Choroid plexus epithelial cell (primary cell): ENCODE measurements at regions not wholly inside any gene's neighbourhood (a gene's known extent, or its start where the extent isn't known, plus 50 kb on each side); places are given as distances from the start of the nearest gene placed in this dataset.

Experiments used
- DNase-seq: peaks from one replicate; pipeline ENCODE4 v3.0.0-alpha.2; 2010; ENCODE audit warnings: low read depth
- H3K4me3 ChIP-seq: 2 replicates; pipeline ENCODE4 v1.5.1; 2011; ENCODE audit warnings: low read depth, mild to moderate bottlenecking, control low read depth, low read length, moderate library complexity
- TF ChIP-seq, protein P1 (sequence below): conservative IDR thresholded peaks from 2 replicates; pipeline ENCODE4 v1.5.1; 2011; ENCODE audit warnings: low read depth, mild to moderate bottlenecking, control low read depth, inconsistent platforms, low read length, moderate library complexity

GRCh38 chr9:81125446-81126092, 563.8 kb downstream of the TLE1 start:
- DNase-seq, result peak; percentile 80
- H3K4me3 ChIP-seq, result no peak overlapping the region
- TF ChIP-seq, protein P1, sequence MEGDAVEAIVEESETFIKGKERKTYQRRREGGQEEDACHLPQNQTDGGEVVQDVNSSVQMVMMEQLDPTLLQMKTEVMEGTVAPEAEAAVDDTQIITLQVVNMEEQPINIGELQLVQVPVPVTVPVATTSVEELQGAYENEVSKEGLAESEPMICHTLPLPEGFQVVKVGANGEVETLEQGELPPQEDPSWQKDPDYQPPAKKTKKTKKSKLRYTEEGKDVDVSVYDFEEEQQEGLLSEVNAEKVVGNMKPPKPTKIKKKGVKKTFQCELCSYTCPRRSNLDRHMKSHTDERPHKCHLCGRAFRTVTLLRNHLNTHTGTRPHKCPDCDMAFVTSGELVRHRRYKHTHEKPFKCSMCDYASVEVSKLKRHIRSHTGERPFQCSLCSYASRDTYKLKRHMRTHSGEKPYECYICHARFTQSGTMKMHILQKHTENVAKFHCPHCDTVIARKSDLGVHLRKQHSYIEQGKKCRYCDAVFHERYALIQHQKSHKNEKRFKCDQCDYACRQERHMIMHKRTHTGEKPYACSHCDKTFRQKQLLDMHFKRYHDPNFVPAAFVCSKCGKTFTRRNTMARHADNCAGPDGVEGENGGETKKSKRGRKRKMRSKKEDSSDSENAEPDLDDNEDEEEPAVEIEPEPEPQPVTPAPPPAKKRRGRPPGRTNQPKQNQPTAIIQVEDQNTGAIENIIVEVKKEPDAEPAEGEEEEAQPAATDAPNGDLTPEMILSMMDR, result no peak

GRCh38 chr9:81123526-81123925, 565.8 kb downstream of the TLE1 start:
- DNase-seq, result no peak
- no peak overlapping the region for H3K4me3 ChIP-seq
- TF ChIP-seq, protein P1, result no peak

DNA sequence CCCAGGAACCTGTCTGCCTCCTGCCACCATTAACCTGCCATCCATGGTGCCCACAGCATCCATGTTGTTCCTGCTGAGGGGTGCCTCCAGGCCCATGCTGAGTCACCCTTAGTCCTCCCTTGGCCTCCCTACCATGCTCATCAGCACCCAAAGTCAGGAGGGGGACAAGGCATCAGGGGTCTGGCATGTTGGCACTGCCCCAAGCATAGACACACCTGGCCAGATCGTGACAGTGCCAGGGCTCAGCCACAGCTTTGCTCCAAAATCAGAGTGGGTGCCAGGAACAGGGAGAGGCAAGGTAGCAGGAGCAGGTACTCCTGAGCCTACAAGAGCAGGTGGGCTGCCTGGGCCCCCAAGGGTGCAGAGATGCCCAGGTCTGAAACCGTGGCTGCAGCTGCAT, 566.6 kb downstream of the TLE1 start:
- TF ChIP-seq, protein P1, result no peak
- no peak overlapping the region for H3K4me3 ChIP-seq
- no peak for DNase-seq

DNA sequence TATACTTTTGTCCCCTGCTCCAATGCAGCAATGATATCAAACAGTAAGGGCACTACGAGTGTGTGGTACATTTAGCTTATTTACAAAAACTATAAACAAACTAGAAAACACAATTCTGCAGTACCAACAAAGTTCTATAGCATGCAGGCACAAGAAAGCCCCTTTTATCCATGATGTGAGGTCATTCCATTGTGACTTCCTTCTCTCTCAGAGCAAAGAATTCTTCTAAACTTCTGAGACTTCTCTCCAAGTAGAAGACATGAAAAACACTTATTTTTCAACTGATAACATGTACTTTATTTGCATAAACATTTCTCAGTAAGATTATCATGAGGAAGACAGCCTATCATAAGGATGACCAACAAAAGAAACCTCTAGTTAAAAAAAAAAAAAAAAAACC, 569.8 kb downstream of the TLE1 start:
- no peak overlapping the region for H3K4me3 ChIP-seq
- TF ChIP-seq, protein P1, result no peak
- DNase-seq, result no peak

- no peak overlapping the region for H3K4me3 ChIP-seq
- peak; percentile 45 for DNase-seq
- TF ChIP-seq, protein P1, result no peak
Observed at GRCh38 chr9:81118416-81118815, 570.9 kb downstream of the TLE1 start.

GRCh38 chr9:81116340-81117137, 572.8 kb downstream of the TLE1 start:
- no peak overlapping the region for H3K4me3 ChIP-seq
- TF ChIP-seq, protein P1, result peak; percentile 16
- DNase-seq, result no peak
